H9 (cell line): ENCODE measurements at regions not wholly inside any gene's neighbourhood (a gene's known extent, or its start where the extent isn't known, plus 50 kb on each side); places are given as distances from the start of the nearest gene placed in this dataset.

Experiments used
- DNase-seq: peaks from one replicate; pipeline ENCODE4 v3.0.0-alpha.2; 2017
- H2AFZ ChIP-seq: one replicate; pipeline ENCODE4 v1.6.1; 2013; ENCODE audit warnings: mild to moderate bottlenecking, low read length, control low read depth, moderate library complexity
- H2AK5ac ChIP-seq: 2 replicates; pipeline ENCODE4 v1.6.1; 2013; ENCODE audit warnings: low read length, control low read depth, mixed read lengths; ENCODE audit not compliant: insufficient read length
- H2BK120ac ChIP-seq: one replicate; pipeline ENCODE4 v1.6.1; 2013; ENCODE audit warnings: low read depth, mild to moderate bottlenecking, low read length, control low read depth, inconsistent platforms; ENCODE audit not compliant: poor library complexity, severe bottlenecking
- H2BK12ac ChIP-seq: 2 replicates; pipeline ENCODE4 v1.6.1; 2013; ENCODE audit warnings: low read length, control low read depth, mixed read lengths, low read depth; ENCODE audit not compliant: insufficient read length
- H2BK15ac ChIP-seq: 2 replicates; pipeline ENCODE4 v1.6.1; 2013; ENCODE audit warnings: low read depth, low read length, control low read depth
- H2BK20ac ChIP-seq: one replicate; pipeline ENCODE4 v1.6.1; 2013; ENCODE audit warnings: low read depth, mild to moderate bottlenecking, low read length, control low read depth, inconsistent platforms; ENCODE audit not compliant: poor library complexity, severe bottlenecking
- H2BK5ac ChIP-seq: 2 replicates; pipeline ENCODE4 v1.6.1; 2013; ENCODE audit warnings: low read length, control low read depth, mixed read lengths; ENCODE audit not compliant: insufficient read length
- H3K14ac ChIP-seq: 2 replicates; pipeline ENCODE4 v1.6.1; 2013; ENCODE audit warnings: low read length, control low read depth; ENCODE audit not compliant: insufficient read depth
- H3K18ac ChIP-seq: 2 replicates; pipeline ENCODE4 v1.6.1; 2013; ENCODE audit warnings: low read depth, mild to moderate bottlenecking, mixed read lengths, low read length, control low read depth; ENCODE audit not compliant: insufficient read length
- H3K23ac ChIP-seq: 2 replicates; pipeline ENCODE4 v1.6.1; 2013; ENCODE audit warnings: low read length, control low read depth, mixed read lengths, low read depth; ENCODE audit not compliant: insufficient read length
- H3K23me2 ChIP-seq: 2 replicates; pipeline ENCODE4 v1.6.1; 2013; ENCODE audit warnings: low read depth, mild to moderate bottlenecking, mixed read lengths, low read length, control low read depth; ENCODE audit not compliant: insufficient read length, poor library complexity, severe bottlenecking
- H3K27ac ChIP-seq: 2 replicates; pipeline ENCODE4 v1.5.1; 2013; ENCODE audit warnings: low read length, control low read depth, mixed read lengths, low read depth; ENCODE audit not compliant: insufficient read length
- H3K27me3 ChIP-seq: 2 replicates; pipeline ENCODE4 v1.6.1; 2013; ENCODE audit warnings: low read length, control low read depth, inconsistent platforms; ENCODE audit not compliant: insufficient read depth
- H3K4ac ChIP-seq: 2 replicates; pipeline ENCODE4 v1.6.1; 2013; ENCODE audit warnings: low read depth, mild to moderate bottlenecking, control low read depth, inconsistent platforms, low read length, moderate library complexity
- H3K4me1 ChIP-seq: 2 replicates; pipeline ENCODE4 v1.6.1; 2013; ENCODE audit warnings: low read length, control low read depth, inconsistent platforms; ENCODE audit not compliant: insufficient read depth
- H3K4me2 ChIP-seq: 2 replicates; pipeline ENCODE4 v1.6.1; 2013; ENCODE audit warnings: low read length, control low read depth, mixed read lengths; ENCODE audit not compliant: insufficient read length, insufficient read depth
- H3K56ac ChIP-seq: 2 replicates; pipeline ENCODE4 v1.6.1; 2013; ENCODE audit warnings: low read depth, mild to moderate bottlenecking, mixed read lengths, low read length, control low read depth; ENCODE audit not compliant: insufficient read length
- H3K79me1 ChIP-seq: 2 replicates; pipeline ENCODE4 v1.6.1; 2013; ENCODE audit warnings: low read depth, mild to moderate bottlenecking, moderate library complexity, low read length, control low read depth, inconsistent platforms; ENCODE audit not compliant: insufficient read depth, poor library complexity, severe bottlenecking
- H3K79me2 ChIP-seq: 2 replicates; pipeline ENCODE4 v1.6.1; 2013; ENCODE audit warnings: low read length, control low read depth, inconsistent platforms; ENCODE audit not compliant: insufficient read depth
- H3K9ac ChIP-seq: 2 replicates; pipeline ENCODE4 v1.6.1; 2013; ENCODE audit warnings: low read length, control low read depth, mixed read lengths; ENCODE audit not compliant: insufficient read length; ENCODE audit errors: extremely low read depth
- H3K9me3 ChIP-seq: one replicate; pipeline ENCODE4 v1.6.1; 2013; ENCODE audit warnings: low read depth, low read length, inconsistent platforms; ENCODE audit not compliant: control insufficient read depth
- H3T11ph ChIP-seq: one replicate; pipeline ENCODE4 v1.6.1; 2013; ENCODE audit warnings: mild to moderate bottlenecking, low read length, control low read depth, inconsistent platforms
- H4K20me1 ChIP-seq: one replicate; pipeline ENCODE4 v1.6.1; 2013; ENCODE audit not compliant: control insufficient read depth, insufficient read length, insufficient read depth
- H4K5ac ChIP-seq: 2 replicates; pipeline ENCODE4 v1.6.1; 2013; ENCODE audit warnings: low read depth, mild to moderate bottlenecking, mixed read lengths, low read length, control low read depth; ENCODE audit not compliant: insufficient read length
- H4K8ac ChIP-seq: replicated peaks from 2 replicates; pipeline ENCODE4 v1.6.1; 2013; ENCODE audit warnings: low read length, control low read depth, mixed read lengths, low read depth; ENCODE audit not compliant: insufficient read length
- H4K91ac ChIP-seq: 2 replicates; pipeline ENCODE4 v1.6.1; 2013; ENCODE audit warnings: low read depth, mild to moderate bottlenecking, moderate library complexity, mixed read lengths, low read length, control low read depth; ENCODE audit not compliant: insufficient read length
- H3K27ac Mint-ChIP-seq, 3 experiments: 2 replicates in 2 of 3; 3 replicates in 1 of 3; pipeline ENCODE4 v1.8.0; 2020 to 2021; ENCODE audit warnings: mixed read lengths in 3 of 3, mild to moderate bottlenecking in 1 of 3, moderate library complexity in 1 of 3
- H3K27me3 Mint-ChIP-seq: 2 replicates; pipeline ENCODE4 v1.8.0; 2021; ENCODE audit warnings: low read depth, mild to moderate bottlenecking, moderate library complexity, mixed read lengths
- H3K36me3 Mint-ChIP-seq, 3 experiments: 2 replicates in 2 of 3; 3 replicates in 1 of 3; pipeline ENCODE4 v1.8.0; 2020 to 2021; ENCODE audit warnings: low read depth in 3 of 3, mixed read lengths in 3 of 3; ENCODE audit not compliant: insufficient read depth in 1 of 3
- H3K4me1 Mint-ChIP-seq, 2 experiments: 2 replicates each; pipeline ENCODE4 v1.8.0; 2020; ENCODE audit warnings: mixed read lengths in 2 of 2
- H3K4me3 Mint-ChIP-seq, 2 experiments: 2 replicates in 1 of 2; 3 replicates in 1 of 2; pipeline ENCODE4 v1.8.0; 2020 to 2021; ENCODE audit warnings: mild to moderate bottlenecking in 2 of 2, mixed read lengths in 2 of 2, moderate library complexity in 1 of 2
- H3K9me3 Mint-ChIP-seq, 2 experiments: 2 replicates in 1 of 2; 3 replicates in 1 of 2; pipeline ENCODE4 v1.8.0; 2020; ENCODE audit warnings: mild to moderate bottlenecking in 2 of 2, mixed read lengths in 2 of 2, moderate library complexity in 1 of 2
- WGBS: extraction: QIAGEN DNeasy Blood & Tissue Kit; methylation state at CpG from one replicate; pipeline ENCODE4 v1.1.7; 2013; ENCODE audit warnings: missing lambda C conversion rate, low lambda C conversion rate, mixed read lengths; ENCODE audit not compliant: insufficient read length; ENCODE audit errors: extremely low coverage; 5-methylcytosine and 5-hydroxymethylcytosine counted together
- TF ChIP-seq, protein P1 (sequence below): fragments of 200-600 bp; sonication (generic); conservative IDR thresholded peaks from 3 replicates; pipeline ENCODE4 v1.8.0; 2021; ENCODE audit warnings: antibody characterized with exemption, mild to moderate bottlenecking

- Histone ChIP-seq H3K4me1 (no peaks in the 10 kb centered on the region), H3K23me2 (no peaks in the 10 kb centered on the region), H3K18ac (no peak overlapping the region), H3K56ac (no peak overlapping the region), H3K27ac (no peak overlapping the region), H3K79me2 (no peaks in the 10 kb centered on the region), H3K4ac (no peak overlapping the region), H2AK5ac (no peak overlapping the region), H3K27me3 (no peaks in the 10 kb centered on the region), H2BK120ac (no peak overlapping the region), H4K20me1 (no peaks in the 10 kb centered on the region), H3K79me1 (no peaks in the 10 kb centered on the region), H4K91ac (no peak overlapping the region), H2AFZ (no peak overlapping the region), H3K9me3 (no peaks in the 10 kb centered on the region), H2BK20ac (no peak overlapping the region), H2BK12ac (no peak overlapping the region), H3K4me2 (no peak overlapping the region), H3T11ph (no peak overlapping the region), H3K14ac (no peak overlapping the region), H4K8ac (no peak overlapping the region), H2BK15ac (no peak overlapping the region), H3K23ac (no peak overlapping the region), H4K5ac (no peak overlapping the region), H3K9ac (no peak overlapping the region), H2BK5ac (no peak overlapping the region)
- WGBS: no CpG with 5 or more reads among the region's 15 CpGs
- Mint-ChIP-seq H3K9me3 (peaks cover 3 to 12% of the 10 kb centered on the region in 2 experiments), H3K36me3 (peaks cover 0 to 6% (median 3%) of the 10 kb centered on the region in 3 experiments; a peak in 3 of 7 replicates), H3K4me3 (no peak overlapping the region), H3K27me3 (peaks cover 25% of the 10 kb centered on the region), H3K4me1 (peaks cover 13 to 18% of the 10 kb centered on the region in 2 experiments), H3K27ac (no peak overlapping the region)
- TF ChIP-seq, protein P1, sequence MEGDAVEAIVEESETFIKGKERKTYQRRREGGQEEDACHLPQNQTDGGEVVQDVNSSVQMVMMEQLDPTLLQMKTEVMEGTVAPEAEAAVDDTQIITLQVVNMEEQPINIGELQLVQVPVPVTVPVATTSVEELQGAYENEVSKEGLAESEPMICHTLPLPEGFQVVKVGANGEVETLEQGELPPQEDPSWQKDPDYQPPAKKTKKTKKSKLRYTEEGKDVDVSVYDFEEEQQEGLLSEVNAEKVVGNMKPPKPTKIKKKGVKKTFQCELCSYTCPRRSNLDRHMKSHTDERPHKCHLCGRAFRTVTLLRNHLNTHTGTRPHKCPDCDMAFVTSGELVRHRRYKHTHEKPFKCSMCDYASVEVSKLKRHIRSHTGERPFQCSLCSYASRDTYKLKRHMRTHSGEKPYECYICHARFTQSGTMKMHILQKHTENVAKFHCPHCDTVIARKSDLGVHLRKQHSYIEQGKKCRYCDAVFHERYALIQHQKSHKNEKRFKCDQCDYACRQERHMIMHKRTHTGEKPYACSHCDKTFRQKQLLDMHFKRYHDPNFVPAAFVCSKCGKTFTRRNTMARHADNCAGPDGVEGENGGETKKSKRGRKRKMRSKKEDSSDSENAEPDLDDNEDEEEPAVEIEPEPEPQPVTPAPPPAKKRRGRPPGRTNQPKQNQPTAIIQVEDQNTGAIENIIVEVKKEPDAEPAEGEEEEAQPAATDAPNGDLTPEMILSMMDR: no peak
- no peak for DNase-seq
Measured at GRCh38 chr2:240252872-240253511, 112.5 kb upstream of the OTOS start.
